Caco-2 (cell line): ENCODE measurements at regions not wholly inside any gene's neighbourhood (a gene's known extent, or its start where the extent isn't known, plus 50 kb on each side); places are given as distances from the start of the nearest gene placed in this dataset.
"Not testable (repeated sequence)": the region's sequence is repeated elsewhere in the genome, so short reads cannot be mapped to it uniquely, and the experiment has no call there.

ENCODE experiments used
- BruUV-seq: library from RNA; stranded (reverse); fragments of 400-500 nt; replicated peaks from 2 replicates; lab custom pipeline; 2021; lab: Mats Ljungman, UMichigan
- CTCF ChIA-PET: fragments of 300-600 bp; sonication (Branson Sonifier 250); formaldehyde crosslinking; loops from one replicate; lab custom pipeline; 2022; ENCODE audit warnings: antibody characterized with exemption; lab: Charles Lee
- POLR2A ChIA-PET: fragments of 300-600 bp; sonication (Branson Sonifier 250); formaldehyde crosslinking; loops from one replicate; lab custom pipeline; 2022; ENCODE audit warnings: antibody characterized with exemption; lab: Charles Lee
- DNase-seq, 2 experiments: peaks; one replicate each; pipeline versions ENCODE4 v3.0.0 to v3.0.0-alpha.2; 2020 to 2022
- H3K27me3 ChIP-seq: replicated peaks from 2 replicates; pipeline ENCODE4 v1.6.0; 2011; ENCODE audit warnings: low read length; ENCODE audit not compliant: control insufficient read depth, insufficient read depth
- H3K36me3 ChIP-seq: 2 replicates; pipeline ENCODE4 v1.5.1; 2011; ENCODE audit warnings: low read length; ENCODE audit not compliant: control insufficient read depth, insufficient read depth
- H3K4me1 ChIP-seq: fragments of 250-450 bp; sonication (Bioruptor Pico); 2 replicates; pipeline ENCODE4 v1.5.1; 2020; ENCODE audit warnings: mild to moderate bottlenecking
- H3K4me3 ChIP-seq: 2 replicates; pipeline ENCODE4 v1.5.1; 2011; ENCODE audit warnings: low read depth, mild to moderate bottlenecking, control low read depth, low read length
- H3K9me3 ChIP-seq: fragments of 250-450 bp; sonication (Bioruptor Pico); 2 replicates; pipeline ENCODE4 v1.5.1; 2020; ENCODE audit warnings: mild to moderate bottlenecking, moderate library complexity
- H3K27ac Mint-ChIP-seq: one replicate; pipeline ENCODE4 v1.8.0; 2022; ENCODE audit warnings: mixed read lengths; ENCODE audit not compliant: unreplicated experiment
- H3K27me3 Mint-ChIP-seq: one replicate; pipeline ENCODE4 v1.8.0; 2022; ENCODE audit warnings: mixed read lengths; ENCODE audit not compliant: insufficient read depth, unreplicated experiment
- H3K36me3 Mint-ChIP-seq: one replicate; pipeline ENCODE4 v1.8.0; 2022; ENCODE audit warnings: mild to moderate bottlenecking, mixed read lengths; ENCODE audit not compliant: insufficient read depth, unreplicated experiment
- H3K4me1 Mint-ChIP-seq: one replicate; pipeline ENCODE4 v1.8.0; 2022; ENCODE audit warnings: low read depth, mixed read lengths; ENCODE audit not compliant: unreplicated experiment
- H3K4me3 Mint-ChIP-seq: one replicate; pipeline ENCODE4 v1.8.0; 2022; ENCODE audit warnings: mild to moderate bottlenecking, moderate library complexity, mixed read lengths; ENCODE audit not compliant: unreplicated experiment
- H3K9me3 Mint-ChIP-seq: one replicate; pipeline ENCODE4 v1.8.0; 2022; ENCODE audit warnings: mixed read lengths; ENCODE audit not compliant: unreplicated experiment
- intact Hi-C: fragments of 100-400 bp; cut with micrococcal nuclease; formaldehyde crosslinking; loops from one replicate; pipeline ENCODE4 v1.10.0; 2022; ENCODE audit not compliant: unreplicated experiment
- TF ChIP-seq, protein P1 (sequence below), 2 experiments: fragments of 200-600 bp in 1 of 2; IDR thresholded peaks; 1 replicate in 1 of 2; 2 replicates in 1 of 2; pipeline versions ENCODE4 v1.5.1 to v1.8.0; 2011 to 2022; ENCODE audit warnings: antibody characterized with exemption in 1 of 2, control low read depth in 1 of 2, inconsistent platforms in 1 of 2, low read depth in 1 of 2, low read length in 1 of 2, mild to moderate bottlenecking in 1 of 2, moderate library complexity in 1 of 2; ENCODE audit not compliant: insufficient read depth in 1 of 2, severe bottlenecking in 1 of 2, unreplicated experiment in 1 of 2

DNA sequence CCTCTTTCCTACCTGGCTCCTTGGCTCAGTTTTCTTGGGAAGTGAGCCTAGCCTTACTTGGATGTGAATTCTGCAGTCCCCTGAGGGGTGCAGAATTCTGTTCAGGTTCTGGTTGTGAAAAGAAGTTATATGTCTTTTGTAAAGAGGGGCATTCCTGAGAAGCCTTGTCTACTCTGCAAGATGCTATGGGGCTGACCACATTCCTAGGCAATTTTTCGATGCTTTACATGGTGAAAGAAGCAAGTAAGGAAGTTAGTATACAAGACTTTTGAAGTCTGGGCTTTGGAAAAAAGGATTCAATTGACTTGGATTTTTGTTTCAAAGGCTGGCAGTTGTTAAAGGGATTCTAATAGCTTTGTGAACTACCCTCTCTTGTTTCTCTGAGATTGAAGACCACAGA lies 167.9 kb upstream of the STMND1 start:
- H3K9me3 ChIP-seq: no peaks in the 10 kb centered on the region
- no peaks in the 10 kb centered on the region for H3K36me3 ChIP-seq
- no peaks in the 10 kb centered on the region for H3K36me3 Mint-ChIP-seq
- no peaks in the 10 kb centered on the region for H3K4me1 Mint-ChIP-seq
- H3K9me3 Mint-ChIP-seq: peaks cover 7% of the 10 kb centered on the region
- TF ChIP-seq, protein P1, sequence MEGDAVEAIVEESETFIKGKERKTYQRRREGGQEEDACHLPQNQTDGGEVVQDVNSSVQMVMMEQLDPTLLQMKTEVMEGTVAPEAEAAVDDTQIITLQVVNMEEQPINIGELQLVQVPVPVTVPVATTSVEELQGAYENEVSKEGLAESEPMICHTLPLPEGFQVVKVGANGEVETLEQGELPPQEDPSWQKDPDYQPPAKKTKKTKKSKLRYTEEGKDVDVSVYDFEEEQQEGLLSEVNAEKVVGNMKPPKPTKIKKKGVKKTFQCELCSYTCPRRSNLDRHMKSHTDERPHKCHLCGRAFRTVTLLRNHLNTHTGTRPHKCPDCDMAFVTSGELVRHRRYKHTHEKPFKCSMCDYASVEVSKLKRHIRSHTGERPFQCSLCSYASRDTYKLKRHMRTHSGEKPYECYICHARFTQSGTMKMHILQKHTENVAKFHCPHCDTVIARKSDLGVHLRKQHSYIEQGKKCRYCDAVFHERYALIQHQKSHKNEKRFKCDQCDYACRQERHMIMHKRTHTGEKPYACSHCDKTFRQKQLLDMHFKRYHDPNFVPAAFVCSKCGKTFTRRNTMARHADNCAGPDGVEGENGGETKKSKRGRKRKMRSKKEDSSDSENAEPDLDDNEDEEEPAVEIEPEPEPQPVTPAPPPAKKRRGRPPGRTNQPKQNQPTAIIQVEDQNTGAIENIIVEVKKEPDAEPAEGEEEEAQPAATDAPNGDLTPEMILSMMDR (IDR thresholded peaks at IDR 0.05; ENCODE audit: insufficient read depth in 1 of 2, low read depth in 1 of 2, low read length in 1 of 2, severe bottlenecking in 1 of 2, unreplicated experiment in 1 of 2): no peak
- H3K4me3 Mint-ChIP-seq: no peak overlapping the region
- intact Hi-C loops: no loop called here
- ChIA-PET CTCF (no interaction called here), POLR2A (no interaction called here)
- no peak overlapping the region for H3K27ac Mint-ChIP-seq
- H3K4me1 ChIP-seq: no peaks in the 10 kb centered on the region
- no peak for DNase-seq
- no TSS peak for BruUV-seq
- H3K27me3 ChIP-seq: no peaks in the 10 kb centered on the region; the same call in 1 of the 2 replicates
- H3K27me3 Mint-ChIP-seq: peaks cover 3% of the 10 kb centered on the region
- H3K4me3 ChIP-seq: no peak overlapping the region

DNA sequence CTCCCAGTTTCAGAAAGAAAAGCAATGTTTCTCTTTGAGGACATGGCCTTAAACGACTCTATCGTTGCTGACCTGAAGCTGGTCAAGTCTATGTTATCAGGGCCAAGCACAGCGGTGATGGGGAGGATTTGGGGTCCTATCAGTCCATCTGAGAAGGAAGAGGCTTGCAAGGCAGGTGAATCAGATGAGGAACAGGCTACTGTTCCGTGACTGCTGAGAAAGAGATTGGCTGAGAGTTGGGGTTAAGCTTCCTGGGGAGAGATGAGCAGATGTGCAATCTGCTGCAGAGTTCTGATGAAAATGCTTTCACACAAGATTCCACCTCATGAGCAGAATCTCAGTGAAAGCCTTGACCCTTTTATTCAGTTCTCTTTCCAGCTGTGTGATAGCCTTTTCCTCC lies 168.3 kb upstream of the STMND1 start:
- Mint-ChIP-seq H3K4me1 (no peaks in the 10 kb centered on the region), H3K27ac (no peak overlapping the region), H3K36me3 (no peaks in the 10 kb centered on the region), H3K27me3 (peaks cover 3% of the 10 kb centered on the region), H3K9me3 (peaks cover 7% of the 10 kb centered on the region), H3K4me3 (no peak overlapping the region)
- no peaks in the 10 kb centered on the region for H3K36me3 ChIP-seq
- no peaks in the 10 kb centered on the region for H3K4me1 ChIP-seq
- no peaks in the 10 kb centered on the region for H3K9me3 ChIP-seq
- H3K27me3 ChIP-seq: no peaks in the 10 kb centered on the region
- intact Hi-C loops: no loop called here
- ChIA-PET CTCF (no interaction called here), POLR2A (no interaction called here)
- BruUV-seq: no TSS peak
- DNase-seq: no peak
- TF ChIP-seq, protein P1 (IDR thresholded peaks at IDR 0.05; ENCODE audit: insufficient read depth in 1 of 2, low read depth in 1 of 2, low read length in 1 of 2, severe bottlenecking in 1 of 2, unreplicated experiment in 1 of 2): no peak
- no peak overlapping the region for H3K4me3 ChIP-seq

DNA sequence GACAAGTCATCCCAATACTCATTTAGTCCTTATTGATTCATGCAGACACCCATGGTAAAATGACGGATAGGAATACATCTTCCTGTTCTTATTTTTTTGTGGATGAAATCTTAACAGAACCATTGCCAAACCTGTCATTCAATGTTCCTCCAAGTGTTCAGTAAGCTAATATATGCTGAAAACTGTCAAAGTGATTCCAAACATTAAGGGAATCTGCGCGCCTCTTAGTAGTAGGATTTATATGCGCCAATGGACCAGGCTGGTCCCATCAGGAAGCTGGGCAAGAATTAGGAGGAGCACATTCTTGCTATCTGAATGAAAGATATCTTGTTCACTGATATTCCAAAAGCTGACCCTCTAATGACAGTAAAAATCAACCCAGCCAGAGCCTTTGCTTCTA lies 168.9 kb upstream of the STMND1 start:
- intact Hi-C loops: no loop called here
- Histone ChIP-seq H3K27me3 (no peaks in the 10 kb centered on the region), H3K36me3 (no peaks in the 10 kb centered on the region), H3K4me3 (no peak overlapping the region), H3K4me1 (no peaks in the 10 kb centered on the region), H3K9me3 (no peaks in the 10 kb centered on the region)
- BruUV-seq: no TSS peak
- no peak for DNase-seq
- Mint-ChIP-seq H3K4me1 (no peaks in the 10 kb centered on the region), H3K4me3 (no peak overlapping the region), H3K27ac (no peak overlapping the region), H3K36me3 (no peaks in the 10 kb centered on the region), H3K27me3 (peaks cover 9% of the 10 kb centered on the region), H3K9me3 (peaks cover 7% of the 10 kb centered on the region)
- CTCF ChIA-PET: no interaction called here
- POLR2A ChIA-PET: no interaction called here
- TF ChIP-seq, protein P1 (IDR thresholded peaks at IDR 0.05; ENCODE audit: insufficient read depth in 1 of 2, low read depth in 1 of 2, low read length in 1 of 2, severe bottlenecking in 1 of 2, unreplicated experiment in 1 of 2): no peak

DNA sequence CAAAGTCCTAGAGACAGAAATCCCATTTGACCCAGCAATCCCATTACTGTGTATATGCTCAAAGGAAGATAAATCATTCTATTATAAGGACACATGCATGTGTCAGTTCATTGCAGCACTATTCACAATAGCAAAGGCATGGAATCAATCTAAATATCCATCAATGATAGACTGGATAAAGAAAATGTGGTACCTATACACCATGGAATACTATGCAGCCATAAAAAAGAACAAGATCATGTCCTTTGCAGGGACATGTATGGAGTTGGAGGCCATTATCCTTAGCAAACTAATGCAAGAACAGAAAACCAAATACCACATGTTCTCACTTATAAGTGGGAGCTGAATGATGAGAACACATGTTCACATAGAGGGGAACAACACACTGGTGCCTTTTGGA lies 169.8 kb upstream of the ATXN1 start:
- H3K9me3 Mint-ChIP-seq, H3K4me1 ChIP-seq, H3K4me1 Mint-ChIP-seq, CTCF ChIA-PET, H3K4me3 ChIP-seq, H3K27ac Mint-ChIP-seq, H3K9me3 ChIP-seq, H3K4me3 Mint-ChIP-seq, POLR2A ChIA-PET, H3K27me3 ChIP-seq, H3K36me3 Mint-ChIP-seq, DNase-seq, BruUV-seq, intact Hi-C loops, H3K36me3 ChIP-seq: not testable (repeated sequence)
- H3K27me3 Mint-ChIP-seq: peaks cover 12% of the 10 kb centered on the region
